BJ (cell line): ENCODE measurements at regions not wholly inside any gene's neighbourhood (a gene's known extent, or its start where the extent isn't known, plus 50 kb on each side); places are given as distances from the start of the nearest gene placed in this dataset.

Experiments
- CTCF ChIA-PET: fragments of 350-600 bp; formaldehyde crosslinking; extraction: SDS; loops from one replicate; lab custom pipeline; 2021; ENCODE audit warnings: antibody characterized with exemption, inconsistent platforms; lab: Yijun Ruan, JAX
- POLR2A ChIA-PET: fragments of 300-600 bp; sonication (Branson Sonifier 250); formaldehyde crosslinking; extraction: SDS; loops from one replicate; lab custom pipeline; 2021; ENCODE audit warnings: antibody characterized with exemption; lab: Charles Lee
- DNase-seq: peaks from one replicate; pipeline ENCODE4 v3.0.0-alpha.2; 2011; ENCODE audit warnings: low read depth
- H3K27me3 ChIP-seq: 2 replicates; pipeline ENCODE4 v1.6.0; 2011; ENCODE audit warnings: low read length; ENCODE audit not compliant: control insufficient read depth, insufficient read depth
- H3K36me3 ChIP-seq: 2 replicates; pipeline ENCODE4 v1.5.1; 2011; ENCODE audit warnings: low read length; ENCODE audit not compliant: control insufficient read depth, insufficient read depth
- H3K4me3 ChIP-seq: 2 replicates; pipeline ENCODE4 v1.5.1; 2011; ENCODE audit warnings: low read depth, mild to moderate bottlenecking, control low read depth, low read length
- CTCF ChIP-seq: IDR thresholded peaks from 2 replicates; pipeline ENCODE4 v1.5.1; 2011; ENCODE audit warnings: low read depth, mild to moderate bottlenecking, control low read depth, inconsistent platforms, low read length, moderate library complexity; ENCODE audit not compliant: insufficient read depth

- no peaks in the 10 kb centered on the region; the same call in 1 of the 2 replicates for H3K27me3 ChIP-seq
- no peak for TF ChIP-seq CTCF
- H3K36me3 ChIP-seq = no peaks in the 10 kb centered on the region
- no peak for DNase-seq
- CTCF ChIA-PET = no interaction called here
- no peak overlapping the region for H3K4me3 ChIP-seq
- POLR2A ChIA-PET = interaction anchor here (0.6 kb wide), 1 partner anchor 382 kb away, joined by 6 read pairs; no protein-coding TSS in a partner anchor
Measured at GRCh38 chr5:8693341-8693844, 824.4 kb downstream of the MTRR start.

- no peaks in the 10 kb centered on the region; the same call in 1 of the 2 replicates for H3K27me3 ChIP-seq
- H3K36me3 ChIP-seq = no peaks in the 10 kb centered on the region
- CTCF ChIA-PET = no interaction called here
- TF ChIP-seq CTCF = no peak
- no peak for DNase-seq
- POLR2A ChIA-PET = no interaction called here
- no peak overlapping the region for H3K4me3 ChIP-seq
Measured at GRCh38 chr5:8694545-8694944, 825.6 kb downstream of the MTRR start.

- CTCF ChIA-PET = no interaction called here
- DNase-seq = no peak
- H3K27me3 ChIP-seq = no peaks in the 10 kb centered on the region; the same call in 1 of the 2 replicates
- H3K4me3 ChIP-seq = no peak overlapping the region
- no peak for TF ChIP-seq CTCF
- no peaks in the 10 kb centered on the region for H3K36me3 ChIP-seq
- POLR2A ChIA-PET = no interaction called here
Measured at GRCh38 chr5:8695902-8696845, 827.2 kb downstream of the MTRR start.

GRCh38 chr5:8700222-8700621 lies 831.3 kb downstream of the MTRR start:
- H3K36me3 ChIP-seq = no peaks in the 10 kb centered on the region
- ChIA-PET POLR2A (no interaction called here), CTCF (no interaction called here)
- TF ChIP-seq CTCF = no peak
- no peak overlapping the region for H3K4me3 ChIP-seq
- no peak for DNase-seq
- no peaks in the 10 kb centered on the region; the same call in 1 of the 2 replicates for H3K27me3 ChIP-seq

DNA sequence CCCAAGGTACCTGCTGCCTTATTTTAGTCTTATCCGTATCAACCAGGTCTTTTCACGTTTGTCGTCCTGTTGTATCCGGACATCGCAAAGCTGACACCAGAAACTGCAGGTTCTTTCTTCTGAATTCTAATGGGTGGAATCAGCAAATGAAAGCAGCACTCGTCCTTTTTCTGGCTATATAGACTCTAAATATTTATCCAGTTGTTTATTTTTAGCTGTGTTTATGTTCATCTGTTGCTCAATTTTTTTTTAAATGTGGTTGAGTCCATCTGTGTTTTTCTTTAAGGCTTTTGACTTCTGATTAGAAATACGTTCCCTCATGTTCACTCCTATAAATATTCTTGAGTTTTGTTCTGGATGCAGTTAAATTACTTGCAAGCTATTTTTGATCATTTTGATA lies 831.7 kb downstream of the MTRR start:
- CTCF ChIA-PET = no interaction called here
- Histone ChIP-seq H3K27me3 (no peaks in the 10 kb centered on the region; the same call in 1 of the 2 replicates), H3K4me3 (no peak overlapping the region), H3K36me3 (no peaks in the 10 kb centered on the region)
- no peak for TF ChIP-seq CTCF
- POLR2A ChIA-PET = interaction anchor here (0.6 kb wide), 1 partner anchor 813 kb away, joined by 3 read pairs; no protein-coding TSS in a partner anchor
- DNase-seq = no peak
